Activated naive CD4-positive, alpha-beta T cell treated with anti-CD3 and anti-CD28 coated beads, Interleukin-2, amount 50 U/mL, for 72 hours (primary cell): ENCODE measurements at regions not wholly inside any gene's neighbourhood (a gene's known extent, or its start where the extent isn't known, plus 50 kb on each side); places are given as distances from the start of the nearest gene placed in this dataset.
A peak's percentile ranks its signal among the peaks of the same experiment; 100 is the strongest.
"Not testable (repeated sequence)": the region's sequence is repeated elsewhere in the genome, so short reads cannot be mapped to it uniquely, and the experiment has no call there.

ENCODE experiments used
- ATAC-seq, 2 donors: fragments of 150-1000 bp; cut with Tn5 transposase; 2 replicates each; pipeline ENCODE4 v1.10.0; 2021; ENCODE audit warnings: mild to moderate bottlenecking in 2 of 2, moderate library complexity in 2 of 2
- DNase-seq, 2 donors: peaks; one replicate each; pipeline ENCODE4 v3.0.0; 2021 to 2022; ENCODE audit warnings: low spot score in 2 of 2
- H3K27ac Mint-ChIP-seq, 2 donors: one replicate each; pipeline ENCODE4 v1.8.0; 2022; ENCODE audit warnings: mild to moderate bottlenecking in 2 of 2, mixed read lengths in 2 of 2
- H3K36me3 Mint-ChIP-seq, 2 donors: one replicate each; pipeline ENCODE4 v1.8.0; 2022; ENCODE audit warnings: mixed read lengths in 2 of 2
- H3K9me3 Mint-ChIP-seq, 2 donors: one replicate each; pipeline ENCODE4 v1.8.0; 2022; ENCODE audit warnings: mixed read lengths in 2 of 2

- no peak for ATAC-seq
- no peak for DNase-seq
- Mint-ChIP-seq H3K27ac (no peak overlapping the region), H3K9me3 (no peaks in the 10 kb centered on the region), H3K36me3 (no peaks in the 10 kb centered on the region)
Measured at GRCh38 chr11:57905439-57905838, 118.2 kb upstream of the OR9Q1 start.

DNA sequence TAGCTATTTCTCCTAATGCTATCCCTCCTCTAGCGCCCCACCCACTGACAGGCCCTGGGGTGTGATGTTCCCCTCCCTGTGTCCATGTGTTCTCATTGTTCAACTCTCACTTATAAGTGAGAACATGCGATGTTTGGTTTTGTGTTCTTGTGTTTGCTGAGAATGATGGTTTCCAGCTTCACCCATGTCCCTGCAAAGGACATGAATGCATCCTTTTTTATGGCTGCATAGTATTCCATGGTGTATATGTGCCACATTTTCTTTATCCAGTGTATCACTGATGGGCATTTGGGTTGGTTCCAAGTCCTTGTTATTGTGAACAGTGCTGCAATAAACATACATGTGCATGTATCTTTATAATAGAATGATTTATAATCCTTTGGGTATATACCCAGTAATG lies 115.3 kb upstream of the OR9Q1 start:
- DNase-seq, H3K9me3 Mint-ChIP-seq, H3K36me3 Mint-ChIP-seq, ATAC-seq, H3K27ac Mint-ChIP-seq: not testable (repeated sequence)

DNA sequence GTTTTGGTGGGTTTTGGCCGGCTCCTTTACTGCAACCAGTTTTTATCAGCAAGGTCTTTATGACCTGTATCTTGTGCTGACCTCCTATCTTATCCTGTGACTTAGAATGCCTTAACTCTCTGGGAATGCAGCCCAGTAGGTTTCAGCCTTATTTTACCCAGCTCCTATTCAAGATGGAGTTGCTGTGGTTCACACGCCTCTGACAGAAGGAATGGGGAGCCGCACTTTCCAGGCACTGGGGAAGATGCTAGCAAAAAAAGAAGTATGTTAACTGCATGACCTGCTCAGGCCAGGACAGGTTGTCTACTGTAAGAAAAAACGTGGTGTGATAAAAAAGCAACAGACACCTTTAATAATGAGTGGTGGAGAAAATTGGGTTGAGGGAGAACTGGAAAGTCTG lies 112.2 kb upstream of the OR9Q1 start:
- not testable (repeated sequence) for H3K36me3 Mint-ChIP-seq, ATAC-seq, DNase-seq, H3K9me3 Mint-ChIP-seq, H3K27ac Mint-ChIP-seq

DNA sequence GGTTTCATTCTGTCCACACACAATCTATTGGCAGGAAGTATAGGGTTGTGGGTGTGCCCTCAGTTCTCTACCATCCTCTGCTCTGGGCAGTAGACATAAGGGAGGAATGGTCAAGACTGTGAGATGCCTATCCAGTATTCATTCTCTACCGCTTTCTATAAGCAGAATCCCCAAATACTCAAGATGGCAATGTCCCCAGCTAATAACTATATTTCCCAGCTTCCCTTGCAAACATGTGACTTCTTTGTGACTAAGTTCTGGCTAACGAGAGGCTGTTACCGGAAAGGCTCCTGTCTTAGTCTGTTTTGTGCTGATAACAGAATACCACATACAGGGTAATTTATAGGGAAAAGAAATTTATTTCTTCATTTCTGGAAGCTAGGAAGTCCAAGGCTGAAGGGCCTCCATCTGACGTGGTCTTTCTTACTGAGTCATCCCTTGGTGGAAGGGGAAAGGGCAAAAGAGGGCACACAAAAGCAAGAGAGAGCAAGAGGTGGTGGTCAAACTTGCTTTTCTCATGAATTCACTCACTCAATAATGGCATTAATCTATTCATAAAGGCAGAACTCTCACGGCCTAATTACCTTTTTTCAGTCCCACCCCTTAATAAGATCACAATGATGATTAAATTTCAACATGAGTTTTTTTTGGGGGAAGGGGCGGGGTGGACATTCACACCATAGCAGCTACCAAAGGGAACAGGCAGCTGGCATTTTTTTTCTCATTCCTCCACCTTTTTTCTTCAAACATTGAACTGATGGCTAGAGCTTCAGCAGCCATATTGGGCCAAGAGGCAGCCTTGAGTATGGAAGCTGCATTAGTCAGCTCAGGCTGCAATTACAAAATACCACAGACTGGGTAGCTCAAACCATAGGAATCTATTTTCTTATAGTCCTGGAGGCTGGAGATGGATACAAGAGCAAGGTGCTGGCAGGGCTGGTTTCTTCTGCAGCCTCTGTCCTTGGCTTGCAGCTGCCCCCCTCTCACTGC lies 109.7 kb upstream of the OR9Q1 start:
- Mint-ChIP-seq H3K27ac (no peak overlapping the region), H3K36me3 (no peaks in the 10 kb centered on the region), H3K9me3 (no peaks in the 10 kb centered on the region)
- no peak for DNase-seq
- ATAC-seq = no peak

DNA sequence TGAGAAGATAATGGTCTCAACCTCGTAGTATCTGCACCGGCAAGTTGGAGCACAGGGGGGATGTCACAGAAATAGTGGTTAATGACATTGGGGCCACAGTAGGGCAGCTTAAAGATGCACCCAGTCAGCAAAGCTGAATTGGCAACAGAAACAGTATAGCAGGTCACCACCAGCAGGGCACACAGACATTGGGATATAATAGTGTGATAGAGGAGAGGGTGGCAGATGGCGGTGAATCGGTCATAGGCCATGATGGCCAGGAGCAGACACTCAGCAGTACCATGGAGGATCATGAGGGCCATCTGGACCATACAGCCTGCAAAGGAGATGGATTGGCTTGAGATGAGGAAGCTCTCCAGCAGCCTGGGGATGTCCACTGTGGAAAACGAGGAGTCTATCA lies 106.0 kb upstream of the OR9Q1 start:
- H3K36me3 Mint-ChIP-seq = no peaks in the 10 kb centered on the region
- DNase-seq = no peak
- ATAC-seq = no peak
- no peaks in the 10 kb centered on the region for H3K9me3 Mint-ChIP-seq
- H3K27ac Mint-ChIP-seq = no peak overlapping the region

- Mint-ChIP-seq H3K36me3 (no peaks in the 10 kb centered on the region), H3K9me3 (no peaks in the 10 kb centered on the region), H3K27ac (no peak overlapping the region)
- no peak for ATAC-seq
- no peak for DNase-seq
Measured at GRCh38 chr11:57920971-57921370, 102.7 kb upstream of the OR9Q1 start.

DNA sequence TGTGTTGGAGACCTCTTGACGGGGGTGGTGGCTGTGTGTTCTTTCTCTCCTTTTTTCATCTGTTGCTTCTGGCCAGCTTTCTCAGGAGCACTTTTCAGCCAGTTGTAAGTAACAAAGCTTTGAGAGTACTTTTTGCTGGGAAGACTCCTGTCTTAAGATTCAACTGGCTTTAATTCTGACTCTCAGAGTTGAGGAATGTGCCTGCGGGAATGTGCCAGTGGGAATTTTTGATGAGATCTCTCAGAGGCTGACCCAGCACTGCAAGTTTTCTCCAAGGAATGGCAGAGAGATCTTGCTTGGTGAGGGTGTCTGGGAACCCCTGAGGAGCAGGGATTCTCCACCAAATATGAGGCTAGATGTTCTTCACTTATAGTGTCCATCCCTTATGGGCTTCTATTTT lies 91.6 kb upstream of the OR9Q1 start:
- no peaks in the 10 kb centered on the region for H3K9me3 Mint-ChIP-seq
- no peaks in the 10 kb centered on the region for H3K36me3 Mint-ChIP-seq
- H3K27ac Mint-ChIP-seq = no peak overlapping the region
- DNase-seq (no peak), ATAC-seq (no peak)

- no peak for ATAC-seq
- Mint-ChIP-seq H3K9me3 (no peaks in the 10 kb centered on the region), H3K36me3 (no peaks in the 10 kb centered on the region), H3K27ac (no peak overlapping the region)
- no peak for DNase-seq
Measured at GRCh38 chr11:57935402-57936049, 88.2 kb upstream of the OR9Q1 start.

DNA sequence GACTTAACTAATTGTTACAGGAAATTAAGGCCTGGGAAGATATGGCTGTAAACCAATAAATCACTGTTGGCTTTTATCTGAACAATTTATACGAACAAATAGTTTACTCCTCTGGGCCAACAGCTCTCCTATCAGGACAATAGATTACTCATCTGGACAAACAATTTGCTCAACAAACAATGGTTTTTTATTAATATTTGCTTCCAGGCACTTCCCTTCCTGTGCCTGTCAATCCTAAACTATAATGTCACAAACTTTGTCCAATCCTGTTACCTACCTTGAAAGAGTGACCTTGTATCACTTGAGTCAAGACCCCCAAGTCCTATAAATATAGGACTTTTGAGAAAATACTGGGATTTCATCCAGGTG lies 87.6 kb upstream of the OR9Q1 start:
- no peak for DNase-seq
- Mint-ChIP-seq H3K27ac (no peak overlapping the region), H3K36me3 (no peaks in the 10 kb centered on the region), H3K9me3 (no peaks in the 10 kb centered on the region)
- no peak for ATAC-seq

- no peaks in the 10 kb centered on the region for H3K9me3 Mint-ChIP-seq
- DNase-seq (no peak), ATAC-seq (no peak)
- no peaks in the 10 kb centered on the region for H3K36me3 Mint-ChIP-seq
- no peak overlapping the region for H3K27ac Mint-ChIP-seq
Measured at GRCh38 chr11:57937431-57937830, 86.2 kb upstream of the OR9Q1 start.

GRCh38 chr11:57938351-57938750 lies 85.3 kb upstream of the OR9Q1 start:
- ATAC-seq (no peak), DNase-seq (no peak)
- H3K27ac Mint-ChIP-seq = no peak overlapping the region
- no peaks in the 10 kb centered on the region for H3K36me3 Mint-ChIP-seq
- no peaks in the 10 kb centered on the region for H3K9me3 Mint-ChIP-seq

DNA sequence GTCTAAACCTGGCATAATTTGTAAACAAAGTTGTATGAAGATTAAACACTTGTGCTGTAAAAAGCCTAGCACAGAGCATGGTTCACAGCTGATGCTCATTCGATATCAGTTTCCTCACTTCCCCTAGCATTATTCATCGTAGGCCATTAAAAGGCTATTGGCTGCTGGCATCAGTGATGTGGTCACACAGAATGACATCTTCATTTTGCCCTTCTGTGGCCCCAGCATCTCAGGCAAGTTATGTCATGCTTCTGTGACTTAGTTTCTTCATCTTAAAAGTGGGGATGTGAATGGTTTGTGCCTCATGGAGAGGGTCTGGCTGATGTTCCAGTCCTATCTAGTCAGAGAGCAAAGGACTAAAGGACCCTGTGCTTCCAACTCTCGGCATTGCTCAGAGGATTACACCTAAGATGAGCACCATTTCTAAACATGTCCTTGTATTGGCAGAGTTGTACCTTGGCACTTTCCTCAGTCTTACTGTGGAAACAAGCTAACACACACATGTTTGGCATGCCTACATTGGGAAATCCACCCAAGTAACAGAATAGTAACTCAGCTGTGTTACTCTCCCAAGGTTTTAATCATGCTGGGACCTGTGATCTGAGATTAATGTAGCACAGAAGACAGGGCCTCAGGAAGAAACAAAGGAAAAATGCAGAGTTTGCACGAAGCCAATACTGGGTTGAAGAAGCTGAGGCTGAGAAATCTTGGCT lies 83.5 kb upstream of the OR9Q1 start:
- DNase-seq = no peak
- H3K9me3 Mint-ChIP-seq = no peaks in the 10 kb centered on the region
- no peak for ATAC-seq
- no peaks in the 10 kb centered on the region for H3K36me3 Mint-ChIP-seq
- no peak overlapping the region for H3K27ac Mint-ChIP-seq

- Mint-ChIP-seq H3K9me3 (no peaks in the 10 kb centered on the region), H3K36me3 (no peaks in the 10 kb centered on the region), H3K27ac (no peak overlapping the region)
- ATAC-seq = peak in 1 of 2 donors; percentile 28
- DNase-seq = no peak
Measured at GRCh38 chr11:57941875-57942274, 81.8 kb upstream of the OR9Q1 start.

DNA sequence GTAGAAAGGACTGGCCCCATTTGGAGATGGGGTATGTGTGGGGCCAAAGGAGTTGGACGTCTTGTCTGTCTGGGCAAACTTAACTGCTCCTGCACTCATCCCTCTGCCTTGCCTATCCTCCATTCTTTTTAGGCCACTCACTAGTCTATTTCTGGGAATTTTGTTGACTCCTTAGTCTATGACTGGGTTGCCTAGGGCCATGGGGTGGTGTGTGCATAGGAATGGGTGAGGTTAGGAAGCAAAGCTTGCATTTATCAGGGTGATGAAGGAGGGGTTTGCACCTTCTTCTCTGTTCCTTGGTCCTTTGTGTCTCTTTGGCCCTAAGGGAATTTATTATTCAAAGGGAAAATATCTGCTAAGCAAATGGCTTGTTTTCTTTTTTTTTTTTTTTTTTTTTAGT lies 80.9 kb upstream of the OR9Q1 start:
- H3K9me3 Mint-ChIP-seq = no peaks in the 10 kb centered on the region
- H3K36me3 Mint-ChIP-seq = no peaks in the 10 kb centered on the region
- H3K27ac Mint-ChIP-seq = no peak overlapping the region
- DNase-seq = no peak
- no peak for ATAC-seq

GRCh38 chr11:57943766-57944165 lies 79.9 kb upstream of the OR9Q1 start:
- ATAC-seq, H3K9me3 Mint-ChIP-seq, H3K36me3 Mint-ChIP-seq: not testable (repeated sequence)

DNA sequence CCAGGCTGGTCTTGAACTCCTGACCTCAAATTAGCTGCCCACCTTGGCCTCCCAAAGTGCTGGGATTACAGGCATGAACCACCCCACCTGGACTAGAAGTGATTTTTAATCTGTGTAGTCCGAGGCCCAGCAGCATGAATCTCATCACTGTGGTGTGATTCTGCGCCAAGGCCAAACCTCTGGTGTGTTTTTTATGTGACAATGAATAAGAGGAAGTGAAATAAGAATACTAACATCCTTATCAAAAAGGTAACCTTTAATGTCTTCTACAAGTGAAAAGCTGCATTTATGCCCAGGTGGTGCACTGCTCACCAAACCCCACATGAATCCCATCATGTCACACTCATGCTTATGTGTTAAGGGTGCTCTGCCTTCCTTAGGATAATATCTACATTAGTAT lies 77.1 kb upstream of the OR9Q1 start:
- no peak for ATAC-seq
- H3K36me3 Mint-ChIP-seq = no peaks in the 10 kb centered on the region

More at GRCh38 chr11:57943766-57944165, 79.9 kb upstream of the OR9Q1 start:
- not testable (repeated sequence) for H3K27ac Mint-ChIP-seq, DNase-seq

GRCh38 chr11:57964660-57965059 lies 59.0 kb upstream of the OR9Q1 start:
- no peak for ATAC-seq
- Mint-ChIP-seq H3K9me3 (no peaks in the 10 kb centered on the region), H3K27ac (no peak overlapping the region), H3K36me3 (no peaks in the 10 kb centered on the region)
- no peak for DNase-seq

More for the DNA sequence above, 77.1 kb upstream of the OR9Q1 start:
- H3K9me3 Mint-ChIP-seq = no peaks in the 10 kb centered on the region
- H3K27ac Mint-ChIP-seq = no peak overlapping the region
- no peak for DNase-seq
